Parathyroid adenoma (tissue), 2 donors: ENCODE measurements at regions not wholly inside any gene's neighbourhood (a gene's known extent, or its start where the extent isn't known, plus 50 kb on each side); places are given as distances from the start of the nearest gene placed in this dataset.

ENCODE experiments used
- H2AFZ ChIP-seq: fragments of 300-600 bp; sonication (generic); one replicate; pipeline ENCODE4 v1.7.0; 2017; ENCODE audit warnings: antibody characterized with exemption, mild to moderate bottlenecking
- H3K27ac ChIP-seq: fragments of 300-600 bp; sonication (generic); one replicate; pipeline ENCODE4 v1.7.0; 2017
- H3K27me3 ChIP-seq: fragments of 300-600 bp; sonication (generic); one replicate; pipeline ENCODE4 v1.7.0; 2017; ENCODE audit warnings: low read length; ENCODE audit not compliant: control insufficient read depth, insufficient read depth
- H3K36me3 ChIP-seq: fragments of 300-600 bp; sonication (generic); one replicate; pipeline ENCODE4 v1.7.0; 2017; ENCODE audit warnings: low read length; ENCODE audit not compliant: control insufficient read depth, insufficient read depth
- H3K4me1 ChIP-seq: fragments of 300-600 bp; sonication (generic); one replicate; pipeline ENCODE4 v1.7.0; 2017; ENCODE audit warnings: control low read depth
- H3K4me2 ChIP-seq: fragments of 300-600 bp; sonication (generic); one replicate; pipeline ENCODE4 v1.7.0; 2017; ENCODE audit warnings: low read length
- H3K4me3 ChIP-seq: fragments of 300-600 bp; sonication (generic); one replicate; pipeline ENCODE4 v1.7.0; 2017; ENCODE audit warnings: low read depth, low read length
- H3K79me2 ChIP-seq: fragments of 300-600 bp; sonication (generic); one replicate; pipeline ENCODE4 v1.7.0; 2017; ENCODE audit warnings: control low read depth
- H3K9ac ChIP-seq: fragments of 300-600 bp; sonication (generic); one replicate; pipeline ENCODE4 v1.7.0; 2017; ENCODE audit warnings: mild to moderate bottlenecking
- H3K9me3 ChIP-seq: fragments of 300-600 bp; sonication (generic); one replicate; pipeline ENCODE4 v1.7.0; 2017; ENCODE audit warnings: low read length; ENCODE audit not compliant: control insufficient read depth
- CTCF ChIP-seq: fragments of 300-600 bp; sonication (generic); IDR thresholded peaks from one replicate; pipeline ENCODE4 v1.7.0; 2017; ENCODE audit warnings: antibody characterized with exemption, mild to moderate bottlenecking
- donor health status: primary hyperparathyroidism.

- TF ChIP-seq CTCF: no peak
- no peaks in the 10 kb centered on the region for H3K27me3 ChIP-seq
Measured at GRCh38 chr2:198385856-198386255, 581.5 kb downstream of the PLCL1 start.

GRCh38 chr2:198385326-198385725, 580.9 kb downstream of the PLCL1 start:
- no peaks in the 10 kb centered on the region for H3K36me3 ChIP-seq
- H3K4me2 ChIP-seq: no peak overlapping the region
- H3K27ac ChIP-seq: no peak overlapping the region
- no peaks in the 10 kb centered on the region for H3K27me3 ChIP-seq
- H2AFZ ChIP-seq: no peak overlapping the region
- no peaks in the 10 kb centered on the region for H3K4me1 ChIP-seq
- no peak overlapping the region for H3K4me3 ChIP-seq
- H3K9ac ChIP-seq: no peak overlapping the region
- H3K9me3 ChIP-seq: no peaks in the 10 kb centered on the region
- no peak for TF ChIP-seq CTCF
- H3K79me2 ChIP-seq: no peaks in the 10 kb centered on the region

More at GRCh38 chr2:198385856-198386255, 581.5 kb downstream of the PLCL1 start:
- Histone ChIP-seq H3K9ac (no peak overlapping the region), H3K4me3 (no peak overlapping the region), H2AFZ (no peak overlapping the region), H3K9me3 (no peaks in the 10 kb centered on the region), H3K4me1 (no peaks in the 10 kb centered on the region), H3K79me2 (no peaks in the 10 kb centered on the region), H3K36me3 (no peaks in the 10 kb centered on the region), H3K4me2 (no peak overlapping the region), H3K27ac (no peak overlapping the region)

- no peaks in the 10 kb centered on the region for H3K27me3 ChIP-seq
- H3K4me2 ChIP-seq: no peak overlapping the region
- no peaks in the 10 kb centered on the region for H3K36me3 ChIP-seq
- H3K4me3 ChIP-seq: no peak overlapping the region
- no peak overlapping the region for H2AFZ ChIP-seq
- no peak overlapping the region for H3K27ac ChIP-seq
- H3K79me2 ChIP-seq: no peaks in the 10 kb centered on the region
- no peak overlapping the region for H3K9ac ChIP-seq
- no peaks in the 10 kb centered on the region for H3K4me1 ChIP-seq
- TF ChIP-seq CTCF: no peak
- H3K9me3 ChIP-seq: no peaks in the 10 kb centered on the region
Measured at GRCh38 chr2:198383392-198383791, 579.0 kb downstream of the PLCL1 start.

- H3K27me3 ChIP-seq: no peaks in the 10 kb centered on the region
- H3K9me3 ChIP-seq: no peaks in the 10 kb centered on the region
- no peak overlapping the region for H3K4me2 ChIP-seq
- H3K36me3 ChIP-seq: no peaks in the 10 kb centered on the region
- H3K27ac ChIP-seq: no peak overlapping the region
- TF ChIP-seq CTCF: no peak
- H3K4me3 ChIP-seq: no peak overlapping the region
- H2AFZ ChIP-seq: no peak overlapping the region
- H3K4me1 ChIP-seq: no peaks in the 10 kb centered on the region
- no peaks in the 10 kb centered on the region for H3K79me2 ChIP-seq
- H3K9ac ChIP-seq: no peak overlapping the region
Measured at GRCh38 chr2:198382811-198383210, 578.4 kb downstream of the PLCL1 start.

- no peaks in the 10 kb centered on the region for H3K4me1 ChIP-seq
- H3K4me3 ChIP-seq: no peak overlapping the region
- H3K79me2 ChIP-seq: no peaks in the 10 kb centered on the region
- H3K9ac ChIP-seq: no peak overlapping the region
- TF ChIP-seq CTCF: no peak
- H3K4me2 ChIP-seq: no peak overlapping the region
- H3K27ac ChIP-seq: no peak overlapping the region
- no peaks in the 10 kb centered on the region for H3K36me3 ChIP-seq
- no peaks in the 10 kb centered on the region for H3K27me3 ChIP-seq
- H3K9me3 ChIP-seq: no peaks in the 10 kb centered on the region
- H2AFZ ChIP-seq: no peak overlapping the region
Measured at GRCh38 chr2:198376677-198377076, 572.3 kb downstream of the PLCL1 start.
